HG03064 (cell line): ENCODE measurements at regions not wholly inside any gene's neighbourhood (a gene's known extent, or its start where the extent isn't known, plus 50 kb on each side); places are given as distances from the start of the nearest gene placed in this dataset.
A peak's percentile ranks its signal among the peaks of the same experiment; 100 is the strongest.

Experiments
- ATAC-seq: cut with Tn5 transposase; IDR thresholded peaks from one replicate; pipeline ENCODE4 v1.9.1; 2021; ENCODE audit warnings: low read depth; ENCODE audit not compliant: unreplicated experiment

- ATAC-seq = no peak
Measured at GRCh38 chr11:8340296-8340695, 76.6 kb upstream of the LMO1 start.

- no peak for ATAC-seq
Measured at GRCh38 chr11:8339592-8340022, 75.9 kb upstream of the LMO1 start.

GRCh38 chr11:8338138-8338537 is 74.5 kb upstream of the LMO1 start:
- no peak for ATAC-seq

- ATAC-seq = no peak
Measured at GRCh38 chr11:8337130-8337795, 73.6 kb upstream of the LMO1 start.

GRCh38 chr11:8336356-8337129 is 72.9 kb upstream of the LMO1 start:
- no peak for ATAC-seq

GRCh38 chr11:8335683-8336082 is 72.0 kb upstream of the LMO1 start:
- ATAC-seq = no peak

GRCh38 chr11:8335186-8335585 is 71.5 kb upstream of the LMO1 start:
- no peak for ATAC-seq

GRCh38 chr11:8333811-8334401 is 70.2 kb upstream of the LMO1 start:
- ATAC-seq = no peak

GRCh38 chr11:8333376-8333775 is 69.7 kb upstream of the LMO1 start:
- no peak for ATAC-seq

GRCh38 chr11:8332891-8333290 is 69.2 kb upstream of the LMO1 start:
- no peak for ATAC-seq

- no peak for ATAC-seq
Measured at GRCh38 chr11:8332196-8332595, 68.5 kb upstream of the LMO1 start.

GRCh38 chr11:8331767-8332166 is 68.1 kb upstream of the LMO1 start:
- no peak for ATAC-seq

- ATAC-seq = no peak
Measured at GRCh38 chr11:8330896-8331295, 67.2 kb upstream of the LMO1 start.

GRCh38 chr11:8330404-8330803 is 66.7 kb upstream of the LMO1 start:
- ATAC-seq = no peak

- ATAC-seq = no peak
Measured at GRCh38 chr11:8329847-8330361, 66.2 kb upstream of the LMO1 start.

- ATAC-seq = no peak
Measured at GRCh38 chr11:8329336-8329735, 65.7 kb upstream of the LMO1 start.

- peak; percentile 58 for ATAC-seq
Measured at GRCh38 chr11:8328848-8329330, 65.2 kb upstream of the LMO1 start.

GRCh38 chr11:8328231-8328794 is 64.6 kb upstream of the LMO1 start:
- ATAC-seq = peak; percentile 2

GRCh38 chr11:8327761-8328192 is 64.1 kb upstream of the LMO1 start:
- ATAC-seq = peak; percentile 67

- ATAC-seq = no peak
Measured at GRCh38 chr11:8326337-8326736, 62.7 kb upstream of the LMO1 start.
